ENCODE measurements at regions not wholly inside any gene's neighbourhood (a gene's known extent, or its start where the extent isn't known, plus 50 kb on each side); places are given as distances from the start of the nearest gene placed in this dataset.

GRCh38 chr7:9822458-9823290 lies 1151.0 kb upstream of the PHF14 start:
- DNase-seq, result no peak
- Mint-ChIP-seq H3K27ac (no peak overlapping the region), H3K36me3 (ENCODE audit: low read depth) (no peaks in the 10 kb centered on the region), H3K9me3 (peaks cover 8% of the 10 kb centered on the region), H3K4me3 (no peak overlapping the region), H3K4me1 (no peaks in the 10 kb centered on the region), H3K27me3 (ENCODE audit: low read depth, poor library complexity) (no peaks in the 10 kb centered on the region)
- TF ChIP-seq CTCF (IDR thresholded peaks at IDR 0.05), result no peak

- no peak for TF ChIP-seq CTCF (IDR thresholded peaks at IDR 0.05)
- no peak overlapping the region for H3K27ac Mint-ChIP-seq
- no peaks in the 10 kb centered on the region for H3K36me3 Mint-ChIP-seq (ENCODE audit: low read depth)
- no peak overlapping the region for H3K4me3 Mint-ChIP-seq
- no peaks in the 10 kb centered on the region for H3K27me3 Mint-ChIP-seq (ENCODE audit: low read depth, poor library complexity)
- DNase-seq, result no peak
- no peaks in the 10 kb centered on the region for H3K9me3 Mint-ChIP-seq
- H3K4me1 Mint-ChIP-seq, result no peaks in the 10 kb centered on the region
Measured at GRCh38 chr7:9835199-9835598, 1138.5 kb upstream of the PHF14 start.

GRCh38 chr7:9836671-9837070 lies 1137.0 kb upstream of the PHF14 start:
- Mint-ChIP-seq H3K4me3 (no peak overlapping the region), H3K9me3 (no peaks in the 10 kb centered on the region), H3K27ac (no peak overlapping the region), H3K27me3 (ENCODE audit: low read depth, poor library complexity) (no peaks in the 10 kb centered on the region), H3K36me3 (ENCODE audit: low read depth) (no peaks in the 10 kb centered on the region), H3K4me1 (no peaks in the 10 kb centered on the region)
- DNase-seq, result no peak
- no peak for TF ChIP-seq CTCF (IDR thresholded peaks at IDR 0.05)

GRCh38 chr7:9842301-9842700 lies 1131.4 kb upstream of the PHF14 start:
- DNase-seq, result no peak
- Mint-ChIP-seq H3K36me3 (ENCODE audit: low read depth) (no peaks in the 10 kb centered on the region), H3K4me1 (no peaks in the 10 kb centered on the region), H3K27ac (no peak overlapping the region), H3K27me3 (ENCODE audit: low read depth, poor library complexity) (no peaks in the 10 kb centered on the region), H3K4me3 (no peak overlapping the region), H3K9me3 (no peaks in the 10 kb centered on the region)
- TF ChIP-seq CTCF (IDR thresholded peaks at IDR 0.05), result no peak

- TF ChIP-seq CTCF (IDR thresholded peaks at IDR 0.05), result no peak
- H3K9me3 Mint-ChIP-seq, result no peaks in the 10 kb centered on the region
- no peaks in the 10 kb centered on the region for H3K36me3 Mint-ChIP-seq (ENCODE audit: low read depth)
- DNase-seq, result no peak
- no peak overlapping the region for H3K4me3 Mint-ChIP-seq
- no peaks in the 10 kb centered on the region for H3K27me3 Mint-ChIP-seq (ENCODE audit: low read depth, poor library complexity)
- no peak overlapping the region for H3K27ac Mint-ChIP-seq
- H3K4me1 Mint-ChIP-seq, result no peaks in the 10 kb centered on the region
Measured at GRCh38 chr7:9846902-9847301, 1126.8 kb upstream of the PHF14 start.

- DNase-seq, result no peak
- TF ChIP-seq CTCF (IDR thresholded peaks at IDR 0.05), result no peak
- Mint-ChIP-seq H3K27me3 (ENCODE audit: low read depth, poor library complexity) (no peaks in the 10 kb centered on the region), H3K27ac (no peak overlapping the region), H3K36me3 (ENCODE audit: low read depth) (no peaks in the 10 kb centered on the region), H3K4me3 (no peak overlapping the region), H3K4me1 (no peaks in the 10 kb centered on the region), H3K9me3 (no peaks in the 10 kb centered on the region)
Measured at GRCh38 chr7:9854605-9855004, 1119.1 kb upstream of the PHF14 start.
